Neural cell (in vitro differentiated cells): ENCODE measurements at regions not wholly inside any gene's neighbourhood (a gene's known extent, or its start where the extent isn't known, plus 50 kb on each side); places are given as distances from the start of the nearest gene placed in this dataset.

Experiments
- H2AFZ ChIP-seq: fragments of 200-600, 300-800 bp; sonication (generic), shearing (Covaris generic); 2 replicates; pipeline ENCODE4 v1.6.0; 2014; ENCODE audit warnings: low read depth, mild to moderate bottlenecking, antibody characterized with exemption, low read length, moderate library complexity
- H3F3A ChIP-seq: fragments of 200-600 bp; shearing (Covaris generic); 2 replicates; pipeline ENCODE4 v1.6.1; 2016; ENCODE audit warnings: mild to moderate bottlenecking, moderate library complexity, mixed read lengths, antibody characterized with exemption, low read length; ENCODE audit not compliant: insufficient read depth, poor library complexity, severe bottlenecking
- H3K27ac ChIP-seq: fragments of 200-600, 300-800 bp; sonication (generic), shearing (Covaris generic); 2 replicates; pipeline ENCODE4 v1.5.1; 2014; ENCODE audit warnings: mild to moderate bottlenecking, low read length, moderate library complexity
- H3K27me3 ChIP-seq: fragments of 300-800, 200-600 bp; sonication (generic), shearing (Covaris generic); 2 replicates; pipeline ENCODE4 v1.6.0; 2014; ENCODE audit warnings: mild to moderate bottlenecking, low read depth, low read length, moderate library complexity; ENCODE audit not compliant: insufficient read depth
- H3K36me3 ChIP-seq: fragments of 300-800, 200-600 bp; sonication (generic), shearing (Covaris generic); 2 replicates; pipeline ENCODE4 v1.5.1; 2014; ENCODE audit warnings: mild to moderate bottlenecking, antibody characterized with exemption, low read length, moderate library complexity; ENCODE audit not compliant: insufficient read depth
- H3K4me2 ChIP-seq: fragments of 300-800, 200-600 bp; sonication (generic), shearing (Covaris generic); 2 replicates; pipeline ENCODE4 v1.6.0; 2014; ENCODE audit warnings: mild to moderate bottlenecking, low read length
- H3K4me3 ChIP-seq: fragments of 300-800, 200-600 bp; sonication (generic), shearing (Covaris generic); 2 replicates; pipeline ENCODE4 v1.5.1; 2014; ENCODE audit warnings: mild to moderate bottlenecking, low read length, moderate library complexity
- H3K79me2 ChIP-seq: fragments of 200-600 bp; shearing (Covaris generic); replicated peaks from 2 replicates; pipeline ENCODE4 v1.6.0; 2014; ENCODE audit warnings: mild to moderate bottlenecking, low read length, moderate library complexity; ENCODE audit not compliant: insufficient read depth
- H3K9ac ChIP-seq: fragments of 300-800, 200-600 bp; sonication (generic), shearing (Covaris generic); 2 replicates; pipeline ENCODE4 v1.6.1; 2016; ENCODE audit warnings: mild to moderate bottlenecking, low read length, mixed read lengths
- H3K9me2 ChIP-seq: fragments of 200-600 bp; shearing (Covaris generic); 2 replicates; pipeline ENCODE4 v1.6.1; 2016; ENCODE audit warnings: mild to moderate bottlenecking, low read length, mixed read lengths; ENCODE audit not compliant: insufficient read depth
- H3K9me3 ChIP-seq: fragments of 200-600, 300-800 bp; sonication (generic), shearing (Covaris generic); 2 replicates; pipeline ENCODE4 v1.6.1; 2016; ENCODE audit warnings: mild to moderate bottlenecking, mixed run types, low read length, moderate library complexity, mixed read lengths
- H4K20me1 ChIP-seq: fragments of 200-600 bp; shearing (Covaris generic); 2 replicates; pipeline ENCODE4 v1.6.1; 2016; ENCODE audit warnings: mild to moderate bottlenecking, mixed run types; ENCODE audit not compliant: insufficient read depth
- CTCF ChIP-seq: fragments of 450-650 bp; IDR thresholded peaks from 2 replicates; pipeline ENCODE4 v1.5.1; 2014; ENCODE audit warnings: antibody characterized with exemption, mild to moderate bottlenecking, moderate library complexity; ENCODE audit not compliant: poor library complexity, severe bottlenecking
- EP300 ChIP-seq: fragments of 450-650 bp; conservative IDR thresholded peaks from 2 replicates; pipeline ENCODE4 v1.6.1; 2014; ENCODE audit warnings: antibody characterized with exemption, mild to moderate bottlenecking, moderate library complexity; ENCODE audit not compliant: poor library complexity, severe bottlenecking
- EZH2 ChIP-seq: fragments of 200-600, 300-800 bp; shearing (Covaris generic), sonication (generic); IDR thresholded peaks from 2 replicates; pipeline ENCODE4 v1.6.1; 2014; ENCODE audit warnings: antibody characterized with exemption, low read length, borderline replicate concordance, mild to moderate bottlenecking; ENCODE audit not compliant: insufficient read depth, poor library complexity, severe bottlenecking
- MXI1 ChIP-seq: fragments of 450-650 bp; conservative IDR thresholded peaks from 2 replicates; pipeline ENCODE4 v1.6.1; 2014; ENCODE audit warnings: antibody characterized with exemption, mild to moderate bottlenecking; ENCODE audit not compliant: poor library complexity, severe bottlenecking
- POLR2AphosphoS5 ChIP-seq: IDR thresholded peaks from 2 replicates; pipeline ENCODE4 v1.6.1; 2012
- RAD21 ChIP-seq: fragments of 450-650 bp; conservative IDR thresholded peaks from 2 replicates; pipeline ENCODE4 v1.6.1; 2014; ENCODE audit warnings: antibody characterized with exemption, mild to moderate bottlenecking, moderate library complexity
- REST ChIP-seq: IDR thresholded peaks from 2 replicates; pipeline ENCODE4 v1.6.1; 2012; ENCODE audit warnings: borderline replicate concordance
- SMC3 ChIP-seq: fragments of 450-650 bp; conservative IDR thresholded peaks from 2 replicates; pipeline ENCODE4 v1.6.1; 2014; ENCODE audit warnings: antibody characterized with exemption, mild to moderate bottlenecking, moderate library complexity; ENCODE audit not compliant: poor library complexity
- TAF1 ChIP-seq: IDR thresholded peaks from 2 replicates; pipeline ENCODE4 v1.6.1; 2012; ENCODE audit warnings: low read depth

GRCh38 chr15:95511671-95512070 lies 818.8 kb upstream of the NR2F2 start:
- Histone ChIP-seq H3K9ac (no peak overlapping the region), H3K4me2 (no peak overlapping the region), H3K27me3 (no peaks in the 10 kb centered on the region), H3K9me2 (no peaks in the 10 kb centered on the region), H3K9me3 (no peaks in the 10 kb centered on the region), H4K20me1 (no peaks in the 10 kb centered on the region), H3K79me2 (no peaks in the 10 kb centered on the region), H2AFZ (no peak overlapping the region), H3K4me3 (no peak overlapping the region), H3K27ac (no peak overlapping the region), H3F3A (no peaks in the 10 kb centered on the region), H3K36me3 (no peaks in the 10 kb centered on the region)
- TF ChIP-seq EZH2: no peak
- no peak for TF ChIP-seq TAF1
- TF ChIP-seq RAD21: no peak
- TF ChIP-seq MXI1: no peak
- no peak for TF ChIP-seq EP300
- TF ChIP-seq REST: no peak
- TF ChIP-seq POLR2AphosphoS5: no peak
- TF ChIP-seq SMC3: no peak
- TF ChIP-seq CTCF: no peak

GRCh38 chr15:95512906-95513305 lies 817.6 kb upstream of the NR2F2 start:
- Histone ChIP-seq H3K36me3 (no peaks in the 10 kb centered on the region), H3K79me2 (no peaks in the 10 kb centered on the region), H3K4me3 (no peak overlapping the region), H3K27ac (no peak overlapping the region), H3K4me2 (no peak overlapping the region), H3K9ac (no peak overlapping the region), H3K9me3 (no peaks in the 10 kb centered on the region), H3F3A (no peaks in the 10 kb centered on the region), H4K20me1 (no peaks in the 10 kb centered on the region), H2AFZ (no peak overlapping the region), H3K9me2 (no peaks in the 10 kb centered on the region), H3K27me3 (no peaks in the 10 kb centered on the region)
- TF ChIP-seq SMC3 (no peak), TAF1 (no peak), POLR2AphosphoS5 (no peak), RAD21 (no peak)

- TF ChIP-seq EZH2 (no peak), MXI1 (no peak), CTCF (no peak), EP300 (no peak), REST (no peak), POLR2AphosphoS5 (no peak)
- H3K9me3 ChIP-seq: no peaks in the 10 kb centered on the region
- no peak overlapping the region for H3K4me3 ChIP-seq
- H2AFZ ChIP-seq: no peak overlapping the region
- H4K20me1 ChIP-seq: no peaks in the 10 kb centered on the region
- no peaks in the 10 kb centered on the region for H3F3A ChIP-seq
- no peaks in the 10 kb centered on the region for H3K36me3 ChIP-seq
- H3K27me3 ChIP-seq: no peaks in the 10 kb centered on the region
- H3K9ac ChIP-seq: no peak overlapping the region
- H3K9me2 ChIP-seq: no peaks in the 10 kb centered on the region
- H3K27ac ChIP-seq: no peak overlapping the region
- no peak overlapping the region for H3K4me2 ChIP-seq
- H3K79me2 ChIP-seq: no peaks in the 10 kb centered on the region
These were observed 810.6 kb upstream of the NR2F2 start for GRCh38 chr15:95519887-95520286.
